Hepatocyte (in vitro differentiated cells): ENCODE measurements at regions not wholly inside any gene's neighbourhood (a gene's known extent, or its start where the extent isn't known, plus 50 kb on each side); places are given as distances from the start of the nearest gene placed in this dataset.

ENCODE experiments used
- EZH2phosphoT487 ChIP-seq: fragments of 200-600 bp; sonication (generic); IDR thresholded peaks from one replicate; pipeline ENCODE4 v1.6.1; 2018; ENCODE audit warnings: antibody characterized with exemption, mild to moderate bottlenecking, low read depth, moderate library complexity; ENCODE audit not compliant: unreplicated experiment, severe bottlenecking
- TF ChIP-seq, protein P1 (sequence below): fragments of 200-600 bp; sonication (generic); IDR thresholded peaks from 2 replicates; pipeline ENCODE4 v1.5.1; 2016; ENCODE audit warnings: antibody characterized with exemption, mild to moderate bottlenecking; ENCODE audit not compliant: poor library complexity

DNA sequence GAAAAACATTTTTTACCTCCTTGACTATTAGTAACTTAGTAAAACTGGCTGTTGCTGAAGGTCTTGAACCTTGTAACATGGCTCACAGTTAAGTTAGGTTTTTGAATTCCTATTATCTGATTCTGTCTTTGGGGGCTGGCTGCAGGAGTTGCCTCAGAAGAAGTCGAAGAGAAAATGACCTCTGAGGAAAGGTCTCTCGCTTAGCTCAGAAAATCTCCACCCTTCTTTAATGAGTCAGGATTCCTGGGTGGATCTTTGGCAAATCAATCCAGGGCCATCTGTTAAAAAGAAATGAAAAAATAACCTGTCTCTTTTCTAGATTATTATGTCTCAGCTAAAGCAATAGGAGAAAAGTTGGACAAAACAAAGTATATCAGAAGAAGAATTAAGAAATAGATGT lies 267.8 kb upstream of the SEMA3C start:
- TF ChIP-seq, protein P1, sequence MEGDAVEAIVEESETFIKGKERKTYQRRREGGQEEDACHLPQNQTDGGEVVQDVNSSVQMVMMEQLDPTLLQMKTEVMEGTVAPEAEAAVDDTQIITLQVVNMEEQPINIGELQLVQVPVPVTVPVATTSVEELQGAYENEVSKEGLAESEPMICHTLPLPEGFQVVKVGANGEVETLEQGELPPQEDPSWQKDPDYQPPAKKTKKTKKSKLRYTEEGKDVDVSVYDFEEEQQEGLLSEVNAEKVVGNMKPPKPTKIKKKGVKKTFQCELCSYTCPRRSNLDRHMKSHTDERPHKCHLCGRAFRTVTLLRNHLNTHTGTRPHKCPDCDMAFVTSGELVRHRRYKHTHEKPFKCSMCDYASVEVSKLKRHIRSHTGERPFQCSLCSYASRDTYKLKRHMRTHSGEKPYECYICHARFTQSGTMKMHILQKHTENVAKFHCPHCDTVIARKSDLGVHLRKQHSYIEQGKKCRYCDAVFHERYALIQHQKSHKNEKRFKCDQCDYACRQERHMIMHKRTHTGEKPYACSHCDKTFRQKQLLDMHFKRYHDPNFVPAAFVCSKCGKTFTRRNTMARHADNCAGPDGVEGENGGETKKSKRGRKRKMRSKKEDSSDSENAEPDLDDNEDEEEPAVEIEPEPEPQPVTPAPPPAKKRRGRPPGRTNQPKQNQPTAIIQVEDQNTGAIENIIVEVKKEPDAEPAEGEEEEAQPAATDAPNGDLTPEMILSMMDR, result no peak
- TF ChIP-seq EZH2phosphoT487, result no peak
